ENCODE measurements at regions not wholly inside any gene's neighbourhood (a gene's known extent, or its start where the extent isn't known, plus 50 kb on each side); places are given as distances from the start of the nearest gene placed in this dataset.

DNA sequence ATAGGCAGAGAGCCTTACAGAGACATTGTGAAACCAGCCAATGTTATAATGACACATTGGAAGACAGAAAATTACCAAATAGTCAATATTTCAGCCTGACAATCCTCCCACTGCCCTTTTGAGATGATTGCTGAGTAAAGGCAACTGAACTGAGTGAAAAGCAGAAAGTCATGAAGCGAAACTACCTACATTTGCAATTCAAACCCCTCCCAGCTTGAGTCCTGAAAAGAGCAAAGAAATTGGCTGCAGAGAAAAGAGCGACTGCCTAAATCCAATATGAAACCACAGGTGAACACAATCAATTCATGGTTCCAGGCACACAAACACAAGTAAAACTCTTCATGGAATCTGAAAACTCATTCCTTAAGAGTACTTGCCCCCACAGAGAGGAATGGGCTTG is 143.4 kb upstream of the CHRM3 start:
- peaks cover 16% of the 10 kb centered on the region for H3K4me1 ChIP-seq (ENCODE audit: control insufficient read depth, insufficient read depth, low read length)
- no peak overlapping the region for H3K27ac ChIP-seq (ENCODE audit: low read depth, low read length)
- no peaks in the 10 kb centered on the region for H3K9me3 ChIP-seq (ENCODE audit: control insufficient read depth, insufficient read depth, low read depth, low read length)
- H3K9ac ChIP-seq (ENCODE audit: low read length) = no peak overlapping the region
- no peaks in the 10 kb centered on the region for H3K27me3 ChIP-seq (ENCODE audit: control insufficient read depth, insufficient read depth, low read length)
- H3K4me3 ChIP-seq (ENCODE audit: low read depth, low read length) = peak overlapping the region; percentile 6; the same call in 1 of the 2 replicates
- H3K36me3 ChIP-seq (ENCODE audit: control insufficient read depth, insufficient read depth, low read length) = no peaks in the 10 kb centered on the region

DNA sequence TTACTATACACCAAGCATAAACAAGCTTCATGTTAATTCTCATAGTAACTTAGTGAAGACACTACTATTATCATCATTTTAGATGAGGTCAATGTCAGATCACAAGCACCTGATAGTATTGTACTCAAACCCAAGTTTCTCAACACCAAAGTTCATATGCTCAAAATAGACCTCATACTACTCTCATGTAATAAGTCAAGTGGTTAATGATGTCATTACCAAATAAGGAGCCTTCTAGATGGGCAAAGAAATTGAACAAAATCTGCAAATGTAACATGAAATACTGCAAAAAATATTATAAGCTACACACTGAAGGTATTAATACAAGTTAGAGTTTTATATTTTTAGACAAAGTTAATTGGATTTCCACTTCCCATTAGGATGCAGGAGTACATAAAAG is 144.0 kb upstream of the CHRM3 start:
- H3K4me3 ChIP-seq (ENCODE audit: low read depth, low read length) = 0 out of 2 replicates have a peak overlapping the region, but pooled peaks have one; percentile 6
- peaks cover 16% of the 10 kb centered on the region for H3K4me1 ChIP-seq (ENCODE audit: control insufficient read depth, insufficient read depth, low read length)
- H3K9me3 ChIP-seq (ENCODE audit: control insufficient read depth, insufficient read depth, low read depth, low read length) = no peaks in the 10 kb centered on the region
- no peak overlapping the region for H3K27ac ChIP-seq (ENCODE audit: low read depth, low read length)
- no peak overlapping the region for H3K9ac ChIP-seq (ENCODE audit: low read length)
- no peaks in the 10 kb centered on the region for H3K27me3 ChIP-seq (ENCODE audit: control insufficient read depth, insufficient read depth, low read length)
- no peaks in the 10 kb centered on the region for H3K36me3 ChIP-seq (ENCODE audit: control insufficient read depth, insufficient read depth, low read length)

DNA sequence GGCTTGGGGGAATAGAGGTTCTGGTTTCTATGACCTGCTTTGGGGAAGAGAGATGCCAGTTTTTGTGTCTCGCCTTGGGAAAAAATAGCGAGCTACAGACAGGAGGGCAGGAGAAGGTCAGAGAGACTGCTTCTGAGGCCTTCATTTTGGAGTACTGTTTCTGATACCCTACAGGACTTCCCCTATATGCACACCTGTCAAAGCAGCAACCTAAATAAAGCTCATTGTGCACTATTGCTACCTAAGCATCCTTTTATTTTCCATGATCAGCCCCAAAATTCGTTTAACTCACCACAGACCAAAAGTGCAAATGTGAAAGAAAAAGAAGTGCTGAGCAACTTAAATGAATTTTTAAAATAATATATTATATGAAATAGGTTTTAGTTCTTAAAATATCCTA is 145.6 kb upstream of the CHRM3 start:
- no peak overlapping the region for H3K27ac ChIP-seq (ENCODE audit: low read depth, low read length)
- no peaks in the 10 kb centered on the region for H3K27me3 ChIP-seq (ENCODE audit: control insufficient read depth, insufficient read depth, low read length)
- no peaks in the 10 kb centered on the region for H3K9me3 ChIP-seq (ENCODE audit: control insufficient read depth, insufficient read depth, low read depth, low read length)
- H3K4me3 ChIP-seq (ENCODE audit: low read depth, low read length) = no peak overlapping the region
- peaks cover 16% of the 10 kb centered on the region for H3K4me1 ChIP-seq (ENCODE audit: control insufficient read depth, insufficient read depth, low read length)
- no peak overlapping the region for H3K9ac ChIP-seq (ENCODE audit: low read length)
- no peaks in the 10 kb centered on the region for H3K36me3 ChIP-seq (ENCODE audit: control insufficient read depth, insufficient read depth, low read length)

DNA sequence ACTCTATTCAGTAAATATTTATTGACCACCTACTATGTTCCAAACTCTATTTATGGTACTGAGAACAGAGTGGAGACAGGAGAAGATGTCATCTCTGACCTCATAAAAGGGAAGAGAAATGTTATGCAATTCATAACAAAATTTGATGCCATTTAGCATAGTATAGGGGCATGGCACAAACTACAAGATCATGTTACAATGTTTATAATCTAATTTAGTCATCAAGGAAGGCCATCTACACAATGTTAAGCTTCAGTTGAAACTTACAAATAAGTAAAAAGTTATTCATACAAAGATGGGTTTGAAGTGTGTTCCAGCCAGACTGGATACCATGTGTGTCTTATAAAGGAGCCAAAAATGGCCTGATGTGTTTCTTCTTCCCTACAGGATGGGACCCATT is 146.8 kb upstream of the CHRM3 start:
- no peaks in the 10 kb centered on the region for H3K9me3 ChIP-seq (ENCODE audit: control insufficient read depth, insufficient read depth, low read depth, low read length)
- H3K9ac ChIP-seq (ENCODE audit: low read length) = no peak overlapping the region
- no peaks in the 10 kb centered on the region for H3K36me3 ChIP-seq (ENCODE audit: control insufficient read depth, insufficient read depth, low read length)
- H3K4me3 ChIP-seq (ENCODE audit: low read depth, low read length) = no peak overlapping the region
- H3K4me1 ChIP-seq (ENCODE audit: control insufficient read depth, insufficient read depth, low read length) = peaks cover 16% of the 10 kb centered on the region
- H3K27me3 ChIP-seq (ENCODE audit: control insufficient read depth, insufficient read depth, low read length) = no peaks in the 10 kb centered on the region
- no peak overlapping the region for H3K27ac ChIP-seq (ENCODE audit: low read depth, low read length)

DNA sequence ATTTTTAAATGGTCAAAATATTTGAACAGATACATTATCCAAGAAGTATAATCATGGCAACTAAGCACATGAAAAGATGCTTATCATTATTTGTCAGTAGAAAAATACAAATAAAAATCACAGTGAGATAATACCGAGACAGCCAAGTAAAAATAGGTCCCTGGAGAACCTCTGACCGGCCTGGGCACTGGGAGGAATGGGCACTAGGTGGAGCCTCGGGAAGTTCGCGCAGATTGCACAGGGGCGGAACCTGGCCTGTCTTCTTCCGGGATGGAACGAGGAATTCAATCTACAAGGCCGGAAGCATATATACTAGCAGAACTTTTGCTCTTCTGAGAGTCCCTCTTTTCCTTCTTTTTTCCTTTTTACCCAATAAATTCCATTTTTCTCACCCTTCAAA is 148.5 kb upstream of the CHRM3 start:
- H3K27ac ChIP-seq (ENCODE audit: low read depth, low read length) = no peak overlapping the region
- H3K36me3 ChIP-seq (ENCODE audit: control insufficient read depth, insufficient read depth, low read length) = no peaks in the 10 kb centered on the region
- H3K9me3 ChIP-seq (ENCODE audit: control insufficient read depth, insufficient read depth, low read depth, low read length) = no peaks in the 10 kb centered on the region
- H3K9ac ChIP-seq (ENCODE audit: low read length) = no peak overlapping the region
- H3K4me1 ChIP-seq (ENCODE audit: control insufficient read depth, insufficient read depth, low read length) = peaks cover 24% of the 10 kb centered on the region
- H3K27me3 ChIP-seq (ENCODE audit: control insufficient read depth, insufficient read depth, low read length) = no peaks in the 10 kb centered on the region
- no peak overlapping the region for H3K4me3 ChIP-seq (ENCODE audit: low read depth, low read length)

DNA sequence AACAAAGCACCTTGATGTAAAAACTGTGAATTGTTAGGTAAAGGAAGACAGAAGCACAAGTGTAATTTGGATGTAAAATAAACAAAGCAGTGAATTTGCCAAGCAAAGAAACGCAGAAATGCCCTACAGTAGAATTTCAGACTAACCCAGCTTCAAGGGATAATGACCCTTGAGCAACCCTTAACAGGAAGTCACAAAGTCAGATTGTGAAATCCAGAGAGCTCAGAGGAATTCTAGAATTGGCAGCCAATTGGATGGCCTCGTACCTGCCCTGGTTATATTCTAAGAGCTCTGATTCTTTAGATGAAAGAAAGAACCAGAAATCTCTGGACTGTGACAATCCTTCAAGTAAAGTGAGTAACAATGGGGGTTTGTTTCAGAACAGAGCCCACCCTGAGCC is 152.7 kb upstream of the CHRM3 start:
- no peaks in the 10 kb centered on the region for H3K9me3 ChIP-seq (ENCODE audit: control insufficient read depth, insufficient read depth, low read depth, low read length)
- H3K4me1 ChIP-seq (ENCODE audit: control insufficient read depth, insufficient read depth, low read length) = peaks cover 16% of the 10 kb centered on the region; the same call in 1 of the 2 replicates
- no peak overlapping the region for H3K27ac ChIP-seq (ENCODE audit: low read depth, low read length)
- H3K27me3 ChIP-seq (ENCODE audit: control insufficient read depth, insufficient read depth, low read length) = no peaks in the 10 kb centered on the region
- H3K9ac ChIP-seq (ENCODE audit: low read length) = no peak overlapping the region
- no peaks in the 10 kb centered on the region for H3K36me3 ChIP-seq (ENCODE audit: control insufficient read depth, insufficient read depth, low read length)
- H3K4me3 ChIP-seq (ENCODE audit: low read depth, low read length) = no peak overlapping the region

DNA sequence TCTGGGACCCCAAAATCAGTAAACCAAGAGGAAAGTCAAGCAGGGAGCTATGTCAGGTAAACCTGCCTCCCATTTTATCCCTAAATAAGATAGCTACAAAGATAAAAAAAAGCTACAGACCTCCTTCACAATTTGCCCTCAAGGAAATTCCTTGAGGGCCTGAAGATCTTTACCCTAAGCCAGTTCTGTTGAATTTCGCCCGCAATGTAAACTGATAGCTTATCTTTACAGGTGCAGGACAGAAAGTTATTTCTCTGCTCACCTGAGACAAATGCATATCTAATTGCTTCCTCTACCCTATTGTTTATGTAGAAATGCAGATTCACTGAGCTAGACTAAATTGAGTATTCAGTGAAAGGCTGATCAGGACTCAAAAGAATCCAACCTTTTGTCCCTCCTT is 153.4 kb upstream of the CHRM3 start:
- Histone ChIP-seq H3K27me3 (ENCODE audit: control insufficient read depth, insufficient read depth, low read length) (no peaks in the 10 kb centered on the region), H3K4me1 (ENCODE audit: control insufficient read depth, insufficient read depth, low read length) (peaks cover 16% of the 10 kb centered on the region; the same call in 1 of the 2 replicates), H3K4me3 (ENCODE audit: low read depth, low read length) (no peak overlapping the region), H3K9ac (ENCODE audit: low read length) (no peak overlapping the region), H3K36me3 (ENCODE audit: control insufficient read depth, insufficient read depth, low read length) (no peaks in the 10 kb centered on the region), H3K9me3 (ENCODE audit: control insufficient read depth, insufficient read depth, low read depth, low read length) (no peaks in the 10 kb centered on the region), H3K27ac (ENCODE audit: low read depth, low read length) (no peak overlapping the region)

DNA sequence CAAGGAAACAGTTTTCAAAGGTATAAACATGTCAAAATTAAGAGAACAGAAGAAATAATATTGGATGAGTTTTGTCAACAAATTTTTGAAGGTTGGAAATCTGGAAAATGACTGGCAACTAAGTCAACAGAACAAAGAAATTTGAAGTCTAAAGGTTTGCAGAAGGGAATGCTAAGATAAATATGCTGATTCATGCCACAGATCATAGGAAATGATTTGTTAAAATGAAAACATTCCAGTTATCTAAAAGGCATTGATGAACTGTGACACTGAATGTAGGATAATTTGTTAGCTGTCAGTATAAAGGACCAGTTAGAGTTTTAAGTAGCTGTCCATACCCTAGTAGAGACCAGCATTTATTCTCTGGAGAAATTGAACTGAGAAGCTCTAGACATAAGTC is 157.9 kb upstream of the CHRM3 start:
- peaks cover 14% of the 10 kb centered on the region for H3K9me3 ChIP-seq (ENCODE audit: control insufficient read depth, insufficient read depth, low read depth, low read length)
- H3K4me3 ChIP-seq (ENCODE audit: low read depth, low read length) = no peak overlapping the region
- no peaks in the 10 kb centered on the region for H3K27me3 ChIP-seq (ENCODE audit: control insufficient read depth, insufficient read depth, low read length)
- H3K27ac ChIP-seq (ENCODE audit: low read depth, low read length) = no peak overlapping the region
- peaks cover 8% of the 10 kb centered on the region; the same call in 1 of the 2 replicates for H3K4me1 ChIP-seq (ENCODE audit: control insufficient read depth, insufficient read depth, low read length)
- H3K9ac ChIP-seq (ENCODE audit: low read length) = no peak overlapping the region
- H3K36me3 ChIP-seq (ENCODE audit: control insufficient read depth, insufficient read depth, low read length) = no peaks in the 10 kb centered on the region

DNA sequence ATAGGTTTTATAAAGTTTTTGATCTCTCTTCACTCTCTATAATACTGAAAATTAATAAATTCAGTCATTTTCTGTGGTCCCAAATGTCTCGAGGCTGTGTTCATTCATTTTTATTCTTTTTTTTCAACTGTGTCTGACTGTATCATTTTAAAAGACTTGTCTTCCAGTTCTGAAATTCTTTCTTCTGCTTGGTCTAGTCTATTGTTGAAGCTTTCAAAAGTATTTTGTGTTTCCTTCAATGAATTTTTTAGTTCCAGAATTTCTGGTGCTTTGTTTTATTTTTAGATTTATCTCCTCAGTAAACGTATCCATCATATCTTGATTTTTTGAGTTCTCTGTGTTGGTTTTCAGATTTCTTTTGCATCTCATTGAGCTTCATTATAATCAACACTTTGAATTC is 161.0 kb upstream of the CHRM3 start:
- Histone ChIP-seq H3K9me3 (ENCODE audit: control insufficient read depth, insufficient read depth, low read depth, low read length) (peaks cover 24% of the 10 kb centered on the region), H3K27ac (ENCODE audit: low read depth, low read length) (no peak overlapping the region), H3K27me3 (ENCODE audit: control insufficient read depth, insufficient read depth, low read length) (no peaks in the 10 kb centered on the region), H3K36me3 (ENCODE audit: control insufficient read depth, insufficient read depth, low read length) (no peaks in the 10 kb centered on the region), H3K4me3 (ENCODE audit: low read depth, low read length) (no peak overlapping the region), H3K9ac (ENCODE audit: low read length) (no peak overlapping the region), H3K4me1 (ENCODE audit: control insufficient read depth, insufficient read depth, low read length) (no peaks in the 10 kb centered on the region)

DNA sequence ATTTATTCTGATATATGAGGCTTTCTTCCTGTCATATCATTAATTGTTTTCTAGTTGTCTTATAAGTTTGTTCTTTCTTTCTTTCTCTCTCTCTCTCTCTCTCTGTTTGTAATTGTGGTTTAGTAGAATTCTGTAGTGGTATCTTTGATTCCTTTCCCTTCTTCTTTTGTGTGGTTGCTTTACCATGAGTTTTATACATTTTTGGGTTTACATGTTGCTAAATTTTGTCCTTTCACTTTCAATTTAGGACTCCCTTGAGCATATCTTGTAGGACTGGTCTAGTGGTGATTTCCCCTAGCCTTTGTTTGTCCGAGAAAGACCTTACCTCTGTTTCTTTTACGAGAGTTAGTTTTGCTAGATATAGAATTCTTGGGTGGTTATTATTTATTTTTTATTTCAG is 162.3 kb upstream of the CHRM3 start:
- H3K9ac ChIP-seq (ENCODE audit: low read length) = no peak overlapping the region
- H3K4me3 ChIP-seq (ENCODE audit: low read depth, low read length) = no peak overlapping the region
- H3K27me3 ChIP-seq (ENCODE audit: control insufficient read depth, insufficient read depth, low read length) = no peaks in the 10 kb centered on the region
- H3K27ac ChIP-seq (ENCODE audit: low read depth, low read length) = no peak overlapping the region
- no peaks in the 10 kb centered on the region for H3K4me1 ChIP-seq (ENCODE audit: control insufficient read depth, insufficient read depth, low read length)
- H3K36me3 ChIP-seq (ENCODE audit: control insufficient read depth, insufficient read depth, low read length) = no peaks in the 10 kb centered on the region
- H3K9me3 ChIP-seq (ENCODE audit: control insufficient read depth, insufficient read depth, low read depth, low read length) = peaks cover 24% of the 10 kb centered on the region

DNA sequence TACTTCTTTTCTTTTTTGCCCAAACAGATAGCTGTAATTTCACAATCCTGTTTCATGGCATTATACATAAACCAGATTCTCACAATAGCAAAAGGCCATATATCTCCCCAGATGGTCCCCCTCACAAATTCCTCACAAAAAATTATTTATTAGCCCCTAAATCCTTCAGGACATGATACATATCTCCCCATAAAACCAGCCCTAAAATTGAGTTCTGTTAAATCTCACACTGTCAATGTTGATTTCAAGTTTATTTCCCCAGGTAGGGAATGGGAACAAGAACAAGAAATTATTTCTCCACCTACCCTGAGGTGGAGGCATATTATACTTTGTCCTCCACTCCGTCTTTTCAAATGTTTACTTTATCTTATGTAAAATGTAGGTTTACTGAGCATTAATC is 163.4 kb upstream of the CHRM3 start:
- Histone ChIP-seq H3K4me3 (ENCODE audit: low read depth, low read length) (no peak overlapping the region), H3K27me3 (ENCODE audit: control insufficient read depth, insufficient read depth, low read length) (no peaks in the 10 kb centered on the region), H3K9me3 (ENCODE audit: control insufficient read depth, insufficient read depth, low read depth, low read length) (peaks cover 24% of the 10 kb centered on the region), H3K4me1 (ENCODE audit: control insufficient read depth, insufficient read depth, low read length) (no peaks in the 10 kb centered on the region), H3K27ac (ENCODE audit: low read depth, low read length) (no peak overlapping the region), H3K9ac (ENCODE audit: low read length) (no peak overlapping the region), H3K36me3 (ENCODE audit: control insufficient read depth, insufficient read depth, low read length) (no peaks in the 10 kb centered on the region)

DNA sequence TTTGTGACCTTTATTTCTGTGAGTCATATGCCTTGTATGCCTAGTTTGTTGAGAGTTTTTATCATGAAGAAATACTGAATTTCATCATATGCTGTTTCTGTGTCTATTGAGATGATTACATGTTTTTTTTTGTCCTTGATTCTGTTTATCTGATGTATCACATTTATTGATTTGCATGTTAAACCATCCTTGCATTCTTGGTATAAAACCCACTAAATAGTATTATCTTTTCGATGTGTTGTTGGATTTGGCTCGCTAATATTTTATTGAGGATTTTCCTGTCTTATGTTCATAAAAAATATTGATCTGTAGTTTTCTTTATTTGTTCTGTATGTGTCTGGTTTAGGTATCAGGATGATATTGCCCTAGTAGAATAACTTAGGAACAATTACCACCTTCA is 164.7 kb upstream of the CHRM3 start:
- Histone ChIP-seq H3K27ac (ENCODE audit: low read depth, low read length) (no peak overlapping the region), H3K36me3 (ENCODE audit: control insufficient read depth, insufficient read depth, low read length) (no peaks in the 10 kb centered on the region), H3K9ac (ENCODE audit: low read length) (no peak overlapping the region), H3K4me1 (ENCODE audit: control insufficient read depth, insufficient read depth, low read length) (no peaks in the 10 kb centered on the region), H3K27me3 (ENCODE audit: control insufficient read depth, insufficient read depth, low read length) (no peaks in the 10 kb centered on the region), H3K4me3 (ENCODE audit: low read depth, low read length) (no peak overlapping the region), H3K9me3 (ENCODE audit: control insufficient read depth, insufficient read depth, low read depth, low read length) (peaks cover 24% of the 10 kb centered on the region)

All from HUES6 (cell line).